A204.1 (cell line): ENCODE measurements at regions not wholly inside any gene's neighbourhood (a gene's known extent, or its start where the extent isn't known, plus 50 kb on each side); places are given as distances from the start of the nearest gene placed in this dataset.
"Not testable (repeated sequence)": the region's sequence is repeated elsewhere in the genome, so short reads cannot be mapped to it uniquely, and the experiment has no call there.

Source experiments
- FAIRE-seq: peaks from 2 replicates; lab custom pipeline; 2012; peaks lifted over from hg19 to GRCh38; lab: Jason Lieb, UNC

GRCh38 chr10:3980144-3980543 lies 195.1 kb upstream of the KLF6 start:
- FAIRE-seq = no peak

- no peak for FAIRE-seq
These were observed 193.8 kb upstream of the KLF6 start for GRCh38 chr10:3978761-3979160.

GRCh38 chr10:3978174-3978573 lies 193.2 kb upstream of the KLF6 start:
- FAIRE-seq = no peak

- FAIRE-seq = no peak
These were observed 192.8 kb upstream of the KLF6 start for GRCh38 chr10:3977761-3978160.

- FAIRE-seq = no peak
These were observed 191.7 kb upstream of the KLF6 start for GRCh38 chr10:3976718-3977117.

GRCh38 chr10:3976171-3976570 lies 191.2 kb upstream of the KLF6 start:
- no peak for FAIRE-seq

- FAIRE-seq = no peak
These were observed 190.0 kb upstream of the KLF6 start for GRCh38 chr10:3975016-3975415.

GRCh38 chr10:3972460-3973301 lies 187.7 kb upstream of the KLF6 start:
- no peak for FAIRE-seq

GRCh38 chr10:3971713-3972112 lies 186.7 kb upstream of the KLF6 start:
- no peak for FAIRE-seq

GRCh38 chr10:3969876-3970666 lies 185.1 kb upstream of the KLF6 start:
- FAIRE-seq = no peak

GRCh38 chr10:3968727-3969126 lies 183.7 kb upstream of the KLF6 start:
- no peak for FAIRE-seq

GRCh38 chr10:3964516-3964915 lies 179.5 kb upstream of the KLF6 start:
- FAIRE-seq = no peak

- FAIRE-seq = no peak
These were observed 178.2 kb upstream of the KLF6 start for GRCh38 chr10:3963191-3963673.

GRCh38 chr10:3961082-3961481 lies 176.1 kb upstream of the KLF6 start:
- no peak for FAIRE-seq

GRCh38 chr10:3960496-3960895 lies 175.5 kb upstream of the KLF6 start:
- FAIRE-seq = no peak

- FAIRE-seq = no peak
These were observed 174.6 kb upstream of the KLF6 start for GRCh38 chr10:3959370-3960325.

- no peak for FAIRE-seq
These were observed 173.5 kb upstream of the KLF6 start for GRCh38 chr10:3958472-3958996.

GRCh38 chr10:3955955-3956617 lies 171.1 kb upstream of the KLF6 start:
- FAIRE-seq = no peak

- FAIRE-seq = no peak
These were observed 170.5 kb upstream of the KLF6 start for GRCh38 chr10:3955493-3955892.

- no peak for FAIRE-seq
These were observed 169.6 kb upstream of the KLF6 start for GRCh38 chr10:3954615-3955014.

GRCh38 chr10:3954007-3954406 lies 169.0 kb upstream of the KLF6 start:
- not testable (repeated sequence) for FAIRE-seq
